ENCODE measurements at regions not wholly inside any gene's neighbourhood (a gene's known extent, or its start where the extent isn't known, plus 50 kb on each side); places are given as distances from the start of the nearest gene placed in this dataset.
A peak's percentile ranks its signal among the peaks of the same experiment; 100 is the strongest.

GRCh38 chr2:176814740-176815367, 397.7 kb upstream of the HNRNPA3 start:
- DNase-seq (ENCODE audit: low spot score), result peak; percentile 72

GRCh38 chr2:176817061-176817565, 395.5 kb upstream of the HNRNPA3 start:
- DNase-seq (ENCODE audit: low spot score), result no peak

- DNase-seq (ENCODE audit: low spot score), result no peak
These were observed 394.5 kb upstream of the HNRNPA3 start for GRCh38 chr2:176818076-176818475.

GRCh38 chr2:176818617-176819016, 394.0 kb upstream of the HNRNPA3 start:
- no peak for DNase-seq (ENCODE audit: low spot score)

- no peak for DNase-seq (ENCODE audit: low spot score)
These were observed 393.3 kb upstream of the HNRNPA3 start for GRCh38 chr2:176819306-176819705.

- DNase-seq (ENCODE audit: low spot score), result no peak
These were observed 392.1 kb upstream of the HNRNPA3 start for GRCh38 chr2:176820371-176820932.

GRCh38 chr2:176821350-176821749, 391.2 kb upstream of the HNRNPA3 start:
- DNase-seq (ENCODE audit: low spot score), result no peak

GRCh38 chr2:176822060-176822459, 390.5 kb upstream of the HNRNPA3 start:
- no peak for DNase-seq (ENCODE audit: low spot score)

- no peak for DNase-seq (ENCODE audit: low spot score)
These were observed 386.2 kb upstream of the HNRNPA3 start for GRCh38 chr2:176826356-176826755.

GRCh38 chr2:176826984-176827668, 385.5 kb upstream of the HNRNPA3 start:
- DNase-seq (ENCODE audit: low spot score), result no peak

- peak; percentile 11 for DNase-seq (ENCODE audit: low spot score)
These were observed 382.2 kb upstream of the HNRNPA3 start for GRCh38 chr2:176830362-176830761.

GRCh38 chr2:176832086-176832485, 380.5 kb upstream of the HNRNPA3 start:
- DNase-seq (ENCODE audit: low spot score), result no peak

GRCh38 chr2:176833671-176834070, 378.9 kb upstream of the HNRNPA3 start:
- no peak for DNase-seq (ENCODE audit: low spot score)

GRCh38 chr2:176834226-176834625, 378.4 kb upstream of the HNRNPA3 start:
- DNase-seq (ENCODE audit: low spot score), result no peak

- DNase-seq (ENCODE audit: low spot score), result no peak
These were observed 369.4 kb upstream of the HNRNPA3 start for GRCh38 chr2:176843208-176843607.

GRCh38 chr2:176844461-176844860, 368.1 kb upstream of the HNRNPA3 start:
- DNase-seq (ENCODE audit: low spot score), result no peak

- DNase-seq (ENCODE audit: low spot score), result no peak
These were observed 366.9 kb upstream of the HNRNPA3 start for GRCh38 chr2:176845718-176846117.

- DNase-seq (ENCODE audit: low spot score), result no peak
These were observed 365.0 kb upstream of the HNRNPA3 start for GRCh38 chr2:176847575-176847974.

- no peak for DNase-seq (ENCODE audit: low spot score)
These were observed 363.8 kb upstream of the HNRNPA3 start for GRCh38 chr2:176848844-176849243.

GRCh38 chr2:176851200-176851888, 361.2 kb upstream of the HNRNPA3 start:
- DNase-seq (ENCODE audit: low spot score), result no peak

- no peak for DNase-seq (ENCODE audit: low spot score)
These were observed 360.6 kb upstream of the HNRNPA3 start for GRCh38 chr2:176851889-176852483.

GRCh38 chr2:176852667-176853066, 359.9 kb upstream of the HNRNPA3 start:
- peak; percentile 2 for DNase-seq (ENCODE audit: low spot score)

All from SW480 (cell line).